ENCODE measurements at regions not wholly inside any gene's neighbourhood (a gene's known extent, or its start where the extent isn't known, plus 50 kb on each side); places are given as distances from the start of the nearest gene placed in this dataset.

GRCh38 chr1:8133190-8133589, 107.1 kb upstream of the ERRFI1 start:
- no peaks in the 10 kb centered on the region for H3K36me3 ChIP-seq
- no peaks in the 10 kb centered on the region for H3K9me3 ChIP-seq
- H3K4me3 ChIP-seq, result no peak overlapping the region
- intact Hi-C loops (cut with DNase I), result loop anchor here (10.0 kb wide), 1 partner anchor 182 kb away; the partner anchor contains the start of gene SLC45A1
- peak overlapping the region; percentile 66 to 67 for H3K27ac ChIP-seq
- no peaks in the 10 kb centered on the region for H3K27me3 ChIP-seq (replicated peaks; ENCODE audit: insufficient read depth)
- no peak for TF ChIP-seq CTCF (IDR thresholded peaks at IDR 0.05)
- no peak for TF ChIP-seq POLR2A (IDR thresholded peaks at IDR 0.05)
- no peak for TF ChIP-seq POLR2AphosphoS5 (IDR thresholded peaks at IDR 0.05)
- DNase-seq (ENCODE audit: low spot score), result no peak
- WGBS, result 19% methylated on average over 5 of the region's 5 CpGs
- H3K4me1 ChIP-seq (replicated peaks), result no peaks in the 10 kb centered on the region

- Histone ChIP-seq H3K27me3 (replicated peaks; ENCODE audit: insufficient read depth) (no peaks in the 10 kb centered on the region), H3K4me1 (replicated peaks) (no peaks in the 10 kb centered on the region), H3K27ac (peak overlapping the region in 1 of 2 donors; percentile 40), H3K9me3 (no peaks in the 10 kb centered on the region), H3K36me3 (no peaks in the 10 kb centered on the region), H3K4me3 (no peak overlapping the region)
- WGBS, result 81% methylated on average over 3 of the region's 3 CpGs
- intact Hi-C loops (cut with DNase I), result no loop called here
- no peak for DNase-seq (ENCODE audit: low spot score)
- TF ChIP-seq CTCF (IDR thresholded peaks at IDR 0.05), result no peak
- no peak for TF ChIP-seq POLR2A (IDR thresholded peaks at IDR 0.05)
- TF ChIP-seq POLR2AphosphoS5 (IDR thresholded peaks at IDR 0.05), result peak; percentile 8
Observed at GRCh38 chr1:8127171-8127641, 101.1 kb upstream of the ERRFI1 start.

- H3K27ac ChIP-seq, result peak overlapping the region; percentile 80 to 81
- no peaks in the 10 kb centered on the region for H3K9me3 ChIP-seq
- 85% methylated on average over 15 of the region's 15 CpGs for WGBS
- H3K4me3 ChIP-seq, result no peak overlapping the region
- DNase-seq (ENCODE audit: low spot score), result no peak
- no peaks in the 10 kb centered on the region for H3K4me1 ChIP-seq (replicated peaks)
- no peaks in the 10 kb centered on the region for H3K36me3 ChIP-seq
- no peak for TF ChIP-seq POLR2AphosphoS5 (IDR thresholded peaks at IDR 0.05)
- no peak for TF ChIP-seq POLR2A (IDR thresholded peaks at IDR 0.05)
- TF ChIP-seq CTCF (IDR thresholded peaks at IDR 0.05), result no peak
- intact Hi-C loops (cut with DNase I), result loop anchor here (5.0 kb wide), 1 partner anchor 95 kb away; the partner anchor contains the start of gene ERRFI1
- no peaks in the 10 kb centered on the region for H3K27me3 ChIP-seq (replicated peaks; ENCODE audit: insufficient read depth)
Observed at GRCh38 chr1:8122477-8123407, 96.6 kb upstream of the ERRFI1 start.

- Histone ChIP-seq H3K4me1 (replicated peaks) (no peaks in the 10 kb centered on the region), H3K36me3 (no peaks in the 10 kb centered on the region), H3K27ac (peak overlapping the region; percentile 80 to 81), H3K9me3 (no peaks in the 10 kb centered on the region), H3K4me3 (no peak overlapping the region), H3K27me3 (replicated peaks; ENCODE audit: insufficient read depth) (no peaks in the 10 kb centered on the region)
- 79% methylated on average over 3 of the region's 3 CpGs for WGBS
- intact Hi-C loops (cut with DNase I), result loop anchor here (5.0 kb wide), 1 partner anchor 95 kb away; the partner anchor contains the start of gene ERRFI1
- DNase-seq (ENCODE audit: low spot score), result no peak
- TF ChIP-seq POLR2AphosphoS5 (IDR thresholded peaks at IDR 0.05) (no peak), CTCF (IDR thresholded peaks at IDR 0.05) (no peak), POLR2A (IDR thresholded peaks at IDR 0.05) (no peak)
Observed at GRCh38 chr1:8122160-8122476, 96.0 kb upstream of the ERRFI1 start.

Measured in prostate gland (tissue), 2 donors.